Lower leg skin (tissue), 3 donors: ENCODE measurements at regions not wholly inside any gene's neighbourhood (a gene's known extent, or its start where the extent isn't known, plus 50 kb on each side); places are given as distances from the start of the nearest gene placed in this dataset.

Experiments
- POLR2A ChIP-seq, 2 donors: fragments of 450-650 bp; IDR thresholded peaks; one replicate each; pipeline ENCODE4 v1.6.1; 2016 to 2017; ENCODE audit warnings: antibody characterized with exemption in 2 of 2, mild to moderate bottlenecking in 1 of 2, moderate library complexity in 1 of 2
- TF ChIP-seq, protein P1 (sequence below), 3 donors: fragments of 450-650 bp; IDR thresholded peaks; one replicate each; pipeline ENCODE4 v1.5.1; 2016; ENCODE audit warnings: antibody characterized with exemption in 3 of 3, mild to moderate bottlenecking in 3 of 3, moderate library complexity in 2 of 3

DNA sequence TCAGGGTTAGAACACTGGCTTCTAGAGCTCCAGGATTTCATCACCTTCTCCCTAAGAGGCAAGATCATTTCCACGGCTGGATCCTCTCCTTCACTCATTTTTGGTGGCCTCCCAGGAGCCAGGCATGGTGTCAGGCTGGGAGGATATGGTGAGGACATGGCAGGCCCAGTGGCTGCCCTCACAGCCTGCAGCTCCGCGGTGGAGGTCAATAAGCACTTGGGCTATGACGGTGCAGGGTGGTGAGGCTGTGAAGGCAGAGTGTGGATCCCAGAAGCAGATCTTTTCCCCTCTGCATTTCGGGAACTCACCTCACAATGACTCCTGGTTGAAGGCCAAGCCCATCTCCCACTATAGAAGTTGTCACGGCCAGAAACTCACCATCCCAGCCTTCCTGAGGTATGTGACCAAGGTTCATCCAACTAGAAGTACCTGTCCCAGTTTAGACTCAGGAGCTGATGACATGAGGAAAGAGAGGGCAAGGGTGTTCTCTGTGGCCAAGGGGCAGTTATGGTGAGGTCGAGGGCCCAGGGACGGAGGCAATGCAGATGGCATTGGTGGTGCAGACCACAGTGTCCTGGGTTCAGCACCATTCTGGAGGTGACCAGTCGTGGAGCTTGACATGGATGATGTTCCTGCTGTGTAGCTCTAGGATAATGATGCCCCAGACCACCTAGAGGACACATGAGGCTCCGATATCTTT, 100.1 kb upstream of the SMAD3 start:
- TF ChIP-seq, protein P1, sequence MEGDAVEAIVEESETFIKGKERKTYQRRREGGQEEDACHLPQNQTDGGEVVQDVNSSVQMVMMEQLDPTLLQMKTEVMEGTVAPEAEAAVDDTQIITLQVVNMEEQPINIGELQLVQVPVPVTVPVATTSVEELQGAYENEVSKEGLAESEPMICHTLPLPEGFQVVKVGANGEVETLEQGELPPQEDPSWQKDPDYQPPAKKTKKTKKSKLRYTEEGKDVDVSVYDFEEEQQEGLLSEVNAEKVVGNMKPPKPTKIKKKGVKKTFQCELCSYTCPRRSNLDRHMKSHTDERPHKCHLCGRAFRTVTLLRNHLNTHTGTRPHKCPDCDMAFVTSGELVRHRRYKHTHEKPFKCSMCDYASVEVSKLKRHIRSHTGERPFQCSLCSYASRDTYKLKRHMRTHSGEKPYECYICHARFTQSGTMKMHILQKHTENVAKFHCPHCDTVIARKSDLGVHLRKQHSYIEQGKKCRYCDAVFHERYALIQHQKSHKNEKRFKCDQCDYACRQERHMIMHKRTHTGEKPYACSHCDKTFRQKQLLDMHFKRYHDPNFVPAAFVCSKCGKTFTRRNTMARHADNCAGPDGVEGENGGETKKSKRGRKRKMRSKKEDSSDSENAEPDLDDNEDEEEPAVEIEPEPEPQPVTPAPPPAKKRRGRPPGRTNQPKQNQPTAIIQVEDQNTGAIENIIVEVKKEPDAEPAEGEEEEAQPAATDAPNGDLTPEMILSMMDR (IDR thresholded peaks at IDR 0.05) = no peak
- TF ChIP-seq POLR2A (IDR thresholded peaks at IDR 0.05) = no peak
